ENCODE measurements at regions not wholly inside any gene's neighbourhood (a gene's known extent, or its start where the extent isn't known, plus 50 kb on each side); places are given as distances from the start of the nearest gene placed in this dataset.

- no peak for TF ChIP-seq CTCF (conservative IDR thresholded peaks at IDR 0.05; ENCODE audit: low read depth, low read length)
- TF ChIP-seq EZH2 (IDR thresholded peaks at IDR 0.05; ENCODE audit: borderline replicate concordance, low read depth, low read length, poor library complexity, severe bottlenecking): no peak
Measured at GRCh38 chr11:25727944-25728343, 604.0 kb upstream of the ANO3 start.
